Gastrocnemius medialis (tissue), 4 donors: ENCODE measurements at regions not wholly inside any gene's neighbourhood (a gene's known extent, or its start where the extent isn't known, plus 50 kb on each side); places are given as distances from the start of the nearest gene placed in this dataset.

ENCODE experiments used
- ATAC-seq, 2 donors: fragments of 150-250 bp; one replicate each; pipeline ENCODE4 v1.9.1; 2016
- DNase-seq, 2 donors: peaks; one replicate each; pipeline ENCODE4 v3.0.0-alpha.2; 2019
- H3K27ac ChIP-seq, 4 donors: fragments of 200-600 bp; sonication (generic); 1 replicate in 1 of 4; 2 replicates in 3 of 4; pipeline ENCODE4 v1.5.1; 2016 to 2018; ENCODE audit warnings: mild to moderate bottlenecking in 2 of 4, moderate library complexity in 1 of 4
- H3K27me3 ChIP-seq, 3 donors: fragments of 200-600 bp; sonication (generic) in 2 of 3; 1 replicate in 1 of 3; 2 replicates in 2 of 3; pipeline versions ENCODE4 v1.5.1 to v1.6.0; 2016 to 2019; ENCODE audit warnings: mild to moderate bottlenecking in 1 of 3, moderate library complexity in 1 of 3
- H3K36me3 ChIP-seq, 2 donors: fragments of 200-600 bp; sonication (generic) in 1 of 2; one replicate each; pipeline ENCODE4 v1.5.1; 2017 to 2018
- H3K4me1 ChIP-seq, 2 donors: fragments of 200-600 bp; sonication (generic) in 1 of 2; one replicate each; pipeline ENCODE4 v1.5.1; 2016 to 2017; ENCODE audit warnings: mild to moderate bottlenecking in 2 of 2
- H3K4me3 ChIP-seq, 4 donors: fragments of 200-600 bp; sonication (generic) in 3 of 4; 1 replicate in 1 of 4; 2 replicates in 3 of 4; pipeline ENCODE4 v1.5.1; 2016 to 2019; ENCODE audit warnings: mild to moderate bottlenecking in 2 of 4
- H3K9me3 ChIP-seq, 3 donors: fragments of 200-600 bp; sonication (generic) in 2 of 3; 1 replicate in 1 of 3; 2 replicates in 2 of 3; pipeline ENCODE4 v1.5.1; 2016 to 2019
- POLR2A ChIP-seq, 2 donors: fragments of 450-650 bp; IDR thresholded peaks; one replicate each; pipeline ENCODE4 v1.6.1; 2017; ENCODE audit warnings: antibody characterized with exemption in 2 of 2, mild to moderate bottlenecking in 2 of 2, moderate library complexity in 2 of 2
- in situ Hi-C, 4 donors: fragments of 200-750 bp; cut with MboI; loops; one replicate each; pipeline versions ENCODE4 v1.15.0 to v1.8.0; 2017; ENCODE audit warnings: low sequenced_read_pairs in 4 of 4
- intact Hi-C: fragments of 100-400 bp; cut with DNase I; formaldehyde crosslinking; loops from one replicate; pipeline ENCODE4 v1.15.1; 2023; ENCODE audit warnings: low total_unique reads
- TF ChIP-seq, protein P1 (sequence below), 5 experiments: fragments of 450-650 bp in 3 of 5; fragments of 200-600 bp in 2 of 5; sonication (generic) in 2 of 5; IDR thresholded peaks in 4 of 5; conservative IDR thresholded peaks in 1 of 5; 1 replicate in 4 of 5; 2 replicates in 1 of 5; pipeline ENCODE4 v1.5.1; 2016 to 2019; ENCODE audit warnings: antibody characterized with exemption in 5 of 5, mild to moderate bottlenecking in 3 of 5, moderate library complexity in 3 of 5

DNA sequence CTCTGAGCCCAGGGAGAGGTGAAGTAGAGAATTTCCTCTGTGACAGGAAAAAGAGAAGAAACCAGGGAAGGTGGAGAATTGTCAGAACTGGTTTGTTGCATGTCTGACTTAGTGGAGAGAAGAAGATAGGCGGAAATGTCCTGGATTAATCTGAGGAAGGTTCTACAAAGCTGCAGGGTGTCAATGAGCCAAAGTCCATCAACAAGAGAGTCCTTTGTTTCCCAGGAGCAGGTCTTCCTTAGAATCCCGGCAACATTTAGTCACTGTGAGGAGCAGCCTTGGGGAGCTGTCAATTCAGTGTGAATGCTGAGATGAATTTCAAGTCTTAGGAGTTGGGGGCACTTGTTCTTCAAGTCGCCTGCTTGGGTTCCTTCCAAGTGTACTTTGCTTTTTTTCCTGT is 88.4 kb upstream of the CELF4 start:
- H3K36me3 ChIP-seq: no peaks in the 10 kb centered on the region
- H3K9me3 ChIP-seq: no peaks in the 10 kb centered on the region
- no peak for ATAC-seq
- intact Hi-C loops (no loop called here), in situ Hi-C loops (no loop called here)
- TF ChIP-seq, protein P1, sequence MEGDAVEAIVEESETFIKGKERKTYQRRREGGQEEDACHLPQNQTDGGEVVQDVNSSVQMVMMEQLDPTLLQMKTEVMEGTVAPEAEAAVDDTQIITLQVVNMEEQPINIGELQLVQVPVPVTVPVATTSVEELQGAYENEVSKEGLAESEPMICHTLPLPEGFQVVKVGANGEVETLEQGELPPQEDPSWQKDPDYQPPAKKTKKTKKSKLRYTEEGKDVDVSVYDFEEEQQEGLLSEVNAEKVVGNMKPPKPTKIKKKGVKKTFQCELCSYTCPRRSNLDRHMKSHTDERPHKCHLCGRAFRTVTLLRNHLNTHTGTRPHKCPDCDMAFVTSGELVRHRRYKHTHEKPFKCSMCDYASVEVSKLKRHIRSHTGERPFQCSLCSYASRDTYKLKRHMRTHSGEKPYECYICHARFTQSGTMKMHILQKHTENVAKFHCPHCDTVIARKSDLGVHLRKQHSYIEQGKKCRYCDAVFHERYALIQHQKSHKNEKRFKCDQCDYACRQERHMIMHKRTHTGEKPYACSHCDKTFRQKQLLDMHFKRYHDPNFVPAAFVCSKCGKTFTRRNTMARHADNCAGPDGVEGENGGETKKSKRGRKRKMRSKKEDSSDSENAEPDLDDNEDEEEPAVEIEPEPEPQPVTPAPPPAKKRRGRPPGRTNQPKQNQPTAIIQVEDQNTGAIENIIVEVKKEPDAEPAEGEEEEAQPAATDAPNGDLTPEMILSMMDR (IDR thresholded peaks at IDR 0.05 in 4 of 5, conservative IDR thresholded peaks at IDR 0.05 in 1 of 5): no peak
- no peak for TF ChIP-seq POLR2A (IDR thresholded peaks at IDR 0.05)
- no peak overlapping the region for H3K27ac ChIP-seq
- no peak for DNase-seq
- no peak overlapping the region for H3K4me3 ChIP-seq
- no peaks in the 10 kb centered on the region for H3K4me1 ChIP-seq
- H3K27me3 ChIP-seq: no peaks in the 10 kb centered on the region

DNA sequence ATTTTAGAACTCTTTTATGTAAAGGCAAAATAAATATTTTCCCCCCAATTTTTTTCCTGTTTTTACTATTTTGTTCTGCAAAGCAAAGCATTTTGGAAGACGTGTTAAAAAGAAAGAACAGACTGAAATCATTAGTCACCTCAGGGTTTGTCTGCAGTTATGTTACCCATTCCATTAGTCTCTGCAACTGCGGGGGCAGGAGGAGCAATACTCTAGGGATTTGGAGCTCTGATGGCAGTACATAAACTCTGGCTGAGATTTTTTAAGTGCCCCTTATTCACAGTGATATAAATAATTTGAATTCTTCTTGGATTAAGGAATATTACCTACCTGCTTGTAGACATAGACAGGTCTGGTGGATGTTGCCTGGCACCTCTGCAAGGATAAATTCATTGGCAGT is 88.0 kb upstream of the CELF4 start:
- no peak for DNase-seq
- no peak for ATAC-seq
- TF ChIP-seq, protein P1 (IDR thresholded peaks at IDR 0.05 in 4 of 5, conservative IDR thresholded peaks at IDR 0.05 in 1 of 5): no peak
- TF ChIP-seq POLR2A (IDR thresholded peaks at IDR 0.05): no peak
- no peaks in the 10 kb centered on the region for H3K4me1 ChIP-seq
- no peaks in the 10 kb centered on the region for H3K9me3 ChIP-seq
- H3K36me3 ChIP-seq: no peaks in the 10 kb centered on the region
- intact Hi-C loops (no loop called here), in situ Hi-C loops (no loop called here)
- H3K27ac ChIP-seq: no peak overlapping the region
- no peak overlapping the region for H3K4me3 ChIP-seq
- H3K27me3 ChIP-seq: no peaks in the 10 kb centered on the region

DNA sequence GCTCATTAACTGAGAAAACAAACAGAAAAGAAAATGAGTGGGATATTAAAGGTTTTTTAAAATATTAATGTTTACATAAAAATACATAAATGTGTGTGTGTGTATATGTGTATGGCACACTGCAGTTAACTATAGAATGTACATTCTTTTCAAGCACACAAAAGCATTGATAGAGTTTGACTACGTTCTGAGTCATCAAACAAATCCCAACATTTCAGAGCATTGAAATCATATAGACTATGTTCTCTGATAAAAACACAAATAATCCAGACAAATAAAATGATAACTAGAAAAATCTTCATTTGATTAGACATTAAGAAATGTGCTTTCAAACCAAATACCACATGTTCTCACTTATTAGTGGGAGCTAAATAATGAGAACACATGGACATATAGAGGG is 84.3 kb upstream of the CELF4 start:
- in situ Hi-C loops (no loop called here), intact Hi-C loops (no loop called here)

DNA sequence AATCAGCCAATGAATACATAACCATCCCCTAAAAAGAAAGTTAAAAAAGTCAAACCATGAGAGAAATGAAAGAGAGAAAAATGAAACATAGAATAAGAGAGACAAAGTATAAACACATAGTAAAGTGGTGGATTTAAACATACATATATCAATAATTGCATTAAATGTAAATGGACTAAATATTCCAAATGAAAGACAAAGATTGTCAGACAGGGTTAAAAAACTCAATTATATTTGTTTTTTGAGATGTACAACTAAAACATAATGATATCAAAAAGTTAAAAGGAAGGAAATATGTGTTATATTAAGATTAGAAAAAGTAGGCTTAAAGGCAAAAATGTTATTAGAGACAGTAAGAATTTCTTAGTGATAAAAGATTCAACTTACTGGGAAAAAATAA is 83.8 kb upstream of the CELF4 start:
- intact Hi-C loops (no loop called here), in situ Hi-C loops (no loop called here)
- TF ChIP-seq POLR2A (IDR thresholded peaks at IDR 0.05): no peak
- TF ChIP-seq, protein P1 (IDR thresholded peaks at IDR 0.05 in 4 of 5, conservative IDR thresholded peaks at IDR 0.05 in 1 of 5): no peak
- Histone ChIP-seq H3K4me1 (no peaks in the 10 kb centered on the region), H3K36me3 (no peaks in the 10 kb centered on the region), H3K27ac (no peak overlapping the region), H3K27me3 (no peaks in the 10 kb centered on the region), H3K4me3 (no peak overlapping the region), H3K9me3 (no peaks in the 10 kb centered on the region)
- no peak for DNase-seq
- no peak for ATAC-seq

More for the DNA sequence above, 84.3 kb upstream of the CELF4 start:
- H3K27me3 ChIP-seq: no peaks in the 10 kb centered on the region
- ATAC-seq (no peak), DNase-seq (no peak)
- TF ChIP-seq, protein P1 (IDR thresholded peaks at IDR 0.05 in 4 of 5, conservative IDR thresholded peaks at IDR 0.05 in 1 of 5): no peak
- no peak for TF ChIP-seq POLR2A (IDR thresholded peaks at IDR 0.05)
- no peaks in the 10 kb centered on the region for H3K9me3 ChIP-seq
- H3K4me3 ChIP-seq: no peak overlapping the region
- no peaks in the 10 kb centered on the region for H3K4me1 ChIP-seq
- no peaks in the 10 kb centered on the region for H3K36me3 ChIP-seq
- H3K27ac ChIP-seq: no peak overlapping the region

DNA sequence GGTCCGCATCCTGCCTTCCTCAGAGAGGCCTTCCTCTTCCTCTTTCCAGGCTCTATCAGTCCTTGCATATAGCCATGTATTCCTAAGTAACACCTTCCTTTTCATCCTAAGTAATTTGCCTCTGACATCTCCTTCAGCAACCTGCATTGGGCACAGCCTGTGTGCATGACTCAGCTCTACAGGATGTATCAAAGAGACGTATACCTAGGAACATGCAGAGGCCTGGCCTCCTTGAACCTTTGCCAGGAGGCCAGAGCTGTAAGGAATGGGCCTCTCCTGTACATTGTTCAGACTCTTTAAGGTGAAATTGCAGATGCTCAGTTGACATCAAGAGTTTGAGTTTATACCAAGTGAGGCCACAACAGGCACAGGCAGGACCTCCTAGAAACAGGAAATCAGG is 76.0 kb upstream of the CELF4 start:
- no peak overlapping the region for H3K27ac ChIP-seq
- DNase-seq: no peak
- in situ Hi-C loops (no loop called here), intact Hi-C loops (no loop called here)
- no peak for ATAC-seq
- TF ChIP-seq, protein P1 (IDR thresholded peaks at IDR 0.05 in 4 of 5, conservative IDR thresholded peaks at IDR 0.05 in 1 of 5): no peak
- no peak for TF ChIP-seq POLR2A (IDR thresholded peaks at IDR 0.05)
- no peak overlapping the region for H3K4me3 ChIP-seq
- no peaks in the 10 kb centered on the region for H3K4me1 ChIP-seq
- no peaks in the 10 kb centered on the region for H3K27me3 ChIP-seq
- no peaks in the 10 kb centered on the region for H3K9me3 ChIP-seq
- no peaks in the 10 kb centered on the region for H3K36me3 ChIP-seq
